ENCODE measurements at regions not wholly inside any gene's neighbourhood (a gene's known extent, or its start where the extent isn't known, plus 50 kb on each side); places are given as distances from the start of the nearest gene placed in this dataset.
A peak's percentile ranks its signal among the peaks of the same experiment; 100 is the strongest.

DNA sequence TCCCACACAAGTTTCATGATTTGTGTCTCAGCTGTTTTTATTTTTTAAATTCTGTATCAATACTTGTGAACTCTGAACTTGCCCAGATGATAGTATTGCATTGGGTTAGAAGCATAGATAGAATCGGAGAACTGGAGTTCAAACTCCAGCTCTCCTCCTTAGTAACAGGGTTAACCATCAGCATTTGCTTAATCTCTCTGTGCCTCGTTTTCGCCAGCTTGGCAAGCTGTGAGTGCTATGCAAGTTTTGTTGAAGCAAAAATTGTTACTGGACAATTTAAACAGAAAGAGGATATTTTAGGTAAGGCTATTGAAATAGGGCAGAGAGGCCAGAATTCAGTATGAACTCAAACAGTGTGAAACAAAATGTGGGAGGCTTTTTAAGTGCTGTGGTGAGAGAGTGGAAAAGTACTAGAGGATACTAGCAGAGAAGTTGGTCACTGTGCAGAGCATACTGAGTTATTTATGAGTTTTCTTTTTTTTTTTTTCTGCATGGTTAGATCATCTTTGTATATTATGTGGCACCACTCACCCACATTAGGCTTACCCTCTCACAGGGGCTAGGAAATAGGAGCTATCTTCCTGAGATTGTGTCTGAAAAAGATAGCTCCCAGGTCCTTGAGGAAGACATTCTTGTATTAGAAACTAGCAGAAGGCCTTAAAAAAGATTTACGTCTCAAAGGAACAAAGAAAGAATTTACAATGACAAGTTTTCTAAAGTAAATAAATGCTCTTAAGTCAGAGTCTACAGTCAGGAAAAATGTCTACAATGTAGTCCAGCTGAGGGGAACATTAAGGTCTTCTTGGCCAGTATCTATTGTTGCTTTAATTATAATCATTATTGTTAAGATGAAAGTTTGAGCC, 1126.6 kb downstream of the FAT4 start:
- H3K27ac ChIP-seq, result no peak overlapping the region
- no peaks in the 10 kb centered on the region for H3K27me3 ChIP-seq
- H3K9me3 ChIP-seq, result no peaks in the 10 kb centered on the region
- H3K4me1 ChIP-seq, result no peaks in the 10 kb centered on the region
- H3K36me3 ChIP-seq, result no peaks in the 10 kb centered on the region
- TF ChIP-seq, protein P1, sequence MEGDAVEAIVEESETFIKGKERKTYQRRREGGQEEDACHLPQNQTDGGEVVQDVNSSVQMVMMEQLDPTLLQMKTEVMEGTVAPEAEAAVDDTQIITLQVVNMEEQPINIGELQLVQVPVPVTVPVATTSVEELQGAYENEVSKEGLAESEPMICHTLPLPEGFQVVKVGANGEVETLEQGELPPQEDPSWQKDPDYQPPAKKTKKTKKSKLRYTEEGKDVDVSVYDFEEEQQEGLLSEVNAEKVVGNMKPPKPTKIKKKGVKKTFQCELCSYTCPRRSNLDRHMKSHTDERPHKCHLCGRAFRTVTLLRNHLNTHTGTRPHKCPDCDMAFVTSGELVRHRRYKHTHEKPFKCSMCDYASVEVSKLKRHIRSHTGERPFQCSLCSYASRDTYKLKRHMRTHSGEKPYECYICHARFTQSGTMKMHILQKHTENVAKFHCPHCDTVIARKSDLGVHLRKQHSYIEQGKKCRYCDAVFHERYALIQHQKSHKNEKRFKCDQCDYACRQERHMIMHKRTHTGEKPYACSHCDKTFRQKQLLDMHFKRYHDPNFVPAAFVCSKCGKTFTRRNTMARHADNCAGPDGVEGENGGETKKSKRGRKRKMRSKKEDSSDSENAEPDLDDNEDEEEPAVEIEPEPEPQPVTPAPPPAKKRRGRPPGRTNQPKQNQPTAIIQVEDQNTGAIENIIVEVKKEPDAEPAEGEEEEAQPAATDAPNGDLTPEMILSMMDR (IDR thresholded peaks at IDR 0.05 in 4 of 5, conservative IDR thresholded peaks at IDR 0.05 in 1 of 5), result no peak
- no peak for TF ChIP-seq POLR2A (IDR thresholded peaks at IDR 0.05)
- ATAC-seq, result no peak
- H3K4me3 ChIP-seq, result no peak overlapping the region
- intact Hi-C loops (cut with DNase I; ENCODE audit: low total_unique reads) (no loop called here), in situ Hi-C loops (cut with MboI; ENCODE audit: low sequenced_read_pairs in 4 of 4) (no loop called here)
- DNase-seq, result no peak

DNA sequence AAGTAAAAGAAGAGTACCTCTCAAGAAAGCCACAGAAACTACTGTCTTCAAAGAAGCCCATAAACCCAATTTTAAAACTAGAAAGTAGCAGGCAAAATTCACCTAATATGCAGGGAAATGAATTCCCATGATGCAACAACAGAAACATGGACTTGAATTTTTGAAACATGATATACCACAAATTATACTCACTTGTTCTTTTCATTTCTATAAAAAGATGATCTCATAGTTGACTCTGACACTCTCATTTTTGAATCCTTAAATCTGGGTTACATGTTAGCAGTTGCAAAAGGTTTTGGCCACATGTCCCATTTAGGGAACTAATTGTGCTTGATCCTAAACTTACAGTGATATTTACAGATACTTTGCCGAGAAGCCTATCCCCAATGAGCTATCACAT, 1130.8 kb downstream of the FAT4 start:
- Histone ChIP-seq H3K4me1 (no peaks in the 10 kb centered on the region), H3K9me3 (no peaks in the 10 kb centered on the region), H3K36me3 (no peaks in the 10 kb centered on the region), H3K27me3 (no peaks in the 10 kb centered on the region), H3K4me3 (no peak overlapping the region), H3K27ac (no peak overlapping the region)
- ATAC-seq (peak in 1 of 2 donors; percentile 45), DNase-seq (no peak)
- intact Hi-C loops (cut with DNase I; ENCODE audit: low total_unique reads) (no loop called here), in situ Hi-C loops (cut with MboI; ENCODE audit: low sequenced_read_pairs in 4 of 4) (no loop called here)
- TF ChIP-seq, protein P1 (IDR thresholded peaks at IDR 0.05 in 4 of 5, conservative IDR thresholded peaks at IDR 0.05 in 1 of 5), result no peak
- TF ChIP-seq POLR2A (IDR thresholded peaks at IDR 0.05), result no peak

DNA sequence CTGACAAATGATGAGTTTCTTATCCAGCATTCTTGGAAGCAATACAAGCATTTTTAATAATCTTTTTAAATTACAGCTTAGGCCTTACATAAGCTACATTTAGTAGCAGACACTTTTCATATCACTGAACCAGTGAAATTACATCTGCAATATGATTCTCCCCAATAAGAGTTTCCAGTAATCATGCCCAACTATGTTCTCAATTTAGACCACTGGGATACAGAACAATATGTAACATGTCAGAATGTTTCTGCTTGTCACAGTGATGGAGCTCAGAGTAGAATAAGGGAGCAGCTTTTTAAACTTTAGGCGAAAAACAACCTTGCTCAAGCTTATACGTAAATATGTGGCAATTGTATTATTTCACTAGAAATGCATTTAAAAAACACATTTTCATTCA, 1132.2 kb downstream of the FAT4 start:
- H3K27me3 ChIP-seq, result no peaks in the 10 kb centered on the region
- no peaks in the 10 kb centered on the region for H3K9me3 ChIP-seq
- no peak for ATAC-seq
- no peak overlapping the region for H3K4me3 ChIP-seq
- no peaks in the 10 kb centered on the region for H3K4me1 ChIP-seq
- TF ChIP-seq, protein P1 (IDR thresholded peaks at IDR 0.05 in 4 of 5, conservative IDR thresholded peaks at IDR 0.05 in 1 of 5), result no peak
- TF ChIP-seq POLR2A (IDR thresholded peaks at IDR 0.05), result no peak
- H3K27ac ChIP-seq, result no peak overlapping the region
- in situ Hi-C loops (cut with MboI; ENCODE audit: low sequenced_read_pairs in 4 of 4), result no loop called here
- intact Hi-C loops (cut with DNase I; ENCODE audit: low total_unique reads), result no loop called here
- no peak for DNase-seq
- H3K36me3 ChIP-seq, result no peaks in the 10 kb centered on the region

DNA sequence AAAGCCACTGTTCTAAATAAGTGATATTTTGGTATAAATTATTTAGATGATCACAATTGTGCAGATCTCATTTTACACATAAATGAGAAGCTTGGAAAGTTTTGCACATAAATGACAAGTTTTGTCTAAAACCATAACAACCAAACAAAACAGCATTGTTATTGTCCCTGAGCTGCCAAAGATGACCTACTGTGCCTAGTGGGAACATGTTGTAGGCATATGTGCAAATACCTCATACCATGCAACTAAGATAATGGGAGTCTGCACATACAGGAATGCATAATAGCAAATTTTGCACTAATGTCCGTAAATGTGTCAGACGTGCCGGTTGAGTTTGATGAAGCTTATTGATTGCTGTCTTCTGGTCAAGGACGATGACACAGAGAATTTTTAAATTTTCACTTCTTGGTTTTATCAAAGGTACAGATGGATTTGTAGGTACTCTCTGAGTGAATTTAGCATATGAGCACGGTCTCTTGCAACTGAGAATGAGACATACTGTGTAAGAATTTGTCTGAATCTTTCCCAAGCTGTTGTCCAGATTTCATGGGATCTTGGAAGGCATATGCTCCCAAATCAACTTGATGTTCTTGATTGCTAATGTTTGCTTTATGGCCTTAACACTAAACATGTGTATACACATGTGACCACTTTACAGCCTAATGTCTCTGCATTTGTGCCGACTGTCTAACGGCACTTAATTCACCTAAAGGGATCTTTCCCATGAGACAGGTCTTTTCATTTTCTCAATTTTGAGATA, 1133.5 kb downstream of the FAT4 start:
- H3K9me3 ChIP-seq, result no peaks in the 10 kb centered on the region
- TF ChIP-seq, protein P1 (IDR thresholded peaks at IDR 0.05 in 4 of 5, conservative IDR thresholded peaks at IDR 0.05 in 1 of 5), result no peak
- intact Hi-C loops (cut with DNase I; ENCODE audit: low total_unique reads) (no loop called here), in situ Hi-C loops (cut with MboI; ENCODE audit: low sequenced_read_pairs in 4 of 4) (no loop called here)
- DNase-seq, result no peak
- H3K4me1 ChIP-seq, result no peaks in the 10 kb centered on the region
- no peak for ATAC-seq
- no peak overlapping the region for H3K4me3 ChIP-seq
- H3K27ac ChIP-seq, result no peak overlapping the region
- H3K27me3 ChIP-seq, result no peaks in the 10 kb centered on the region
- H3K36me3 ChIP-seq, result no peaks in the 10 kb centered on the region
